ENCODE measurements at regions not wholly inside any gene's neighbourhood (a gene's known extent, or its start where the extent isn't known, plus 50 kb on each side); places are given as distances from the start of the nearest gene placed in this dataset.

DNA sequence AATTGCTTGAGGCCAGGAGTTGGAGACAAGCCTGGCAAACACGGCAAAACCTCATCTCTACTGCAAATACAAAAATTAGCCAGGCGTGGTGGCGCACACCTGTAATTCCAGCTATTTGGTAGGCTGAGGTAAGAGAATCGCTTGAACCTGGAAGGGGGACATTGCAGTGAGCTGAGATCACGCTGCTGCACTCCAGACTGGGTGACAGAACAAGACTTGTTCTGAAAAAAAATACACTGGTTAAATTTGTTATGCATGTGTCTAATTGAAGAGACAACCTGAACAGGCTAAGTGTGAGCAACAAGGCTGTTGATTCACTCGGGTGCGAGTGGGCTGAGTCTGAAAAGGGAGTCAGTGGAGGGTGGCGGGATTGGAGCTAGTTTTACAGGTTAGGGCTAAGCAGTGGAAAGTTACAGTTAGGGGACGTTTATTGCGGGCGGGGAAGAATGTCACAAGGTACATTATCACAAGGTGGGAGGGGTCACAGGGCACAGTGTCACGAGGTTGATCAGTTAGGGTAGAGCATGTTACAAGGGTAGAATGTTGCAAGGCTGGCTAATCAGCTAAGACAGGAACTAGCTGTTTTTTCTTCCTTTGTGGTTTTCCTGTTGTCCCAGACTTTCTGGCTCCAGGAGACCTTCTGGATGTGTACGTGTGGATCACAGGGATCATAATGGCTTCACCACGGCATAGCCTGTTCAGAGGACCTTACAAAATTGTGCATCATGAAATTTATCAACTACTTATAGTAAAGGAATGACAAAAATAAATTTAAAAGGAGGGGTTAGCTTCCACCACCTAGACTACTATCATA lies 115.8 kb downstream of the NAA11 start (continued):
- TF ChIP-seq KDM2B (CRISPR knock-in tag; IDR thresholded peaks at IDR 0.05) (no peak), COPS2 (conservative IDR thresholded peaks at IDR 0.05) (no peak), RAD21 (CRISPR knock-in tag; conservative IDR thresholded peaks at IDR 0.05 in 1 of 2, IDR thresholded peaks at IDR 0.05 in 1 of 2) (no peak; a peak in 1 of 4 replicates), GTF2B (IDR thresholded peaks at IDR 0.05; ENCODE audit: extremely low read depth, insufficient read length) (no peak), ZNF707 (CRISPR knock-in tag; conservative IDR thresholded peaks at IDR 0.05) (no peak), ETV6 (IDR thresholded peaks at IDR 0.05; ENCODE audit: borderline replicate concordance in 1 of 2, low read depth in 2 of 2, low read length in 1 of 2) (no peak), ETV6 (CRISPR knock-in tag; IDR thresholded peaks at IDR 0.05; ENCODE audit: borderline replicate concordance) (0 out of 2 replicates have a peak, but pooled peaks have one; percentile 30), RHOXF2B (CRISPR knock-in tag; conservative IDR thresholded peaks at IDR 0.05) (no peak; the same call in 1 of the 2 replicates), TAL1 (IDR thresholded peaks at IDR 0.05) (peak; percentile 67), POLR3G (IDR thresholded peaks at IDR 0.05; ENCODE audit: extremely low read depth, insufficient read length, insufficient replicate concordance) (no peak), ARID2 (IDR thresholded peaks at IDR 0.05) (no peak), MECOM (CRISPR knock-in tag; IDR thresholded peaks at IDR 0.05) (peak; percentile 77), NCOA4 (IDR thresholded peaks at IDR 0.05; ENCODE audit: partially characterized antibody) (no peak), ZNF668 (CRISPR knock-in tag; IDR thresholded peaks at IDR 0.05) (no peak), NR1H2 (CRISPR knock-in tag; IDR thresholded peaks at IDR 0.05) (no peak), CGGBP1 (CRISPR knock-in tag; IDR thresholded peaks at IDR 0.05) (no peak), BRF2 (IDR thresholded peaks at IDR 0.05; ENCODE audit: borderline replicate concordance, insufficient read depth, insufficient read length) (no peak), ZNF589 (CRISPR knock-in tag; IDR thresholded peaks at IDR 0.05; ENCODE audit: low read depth) (peak; percentile 88; the same call in 1 of the 2 replicates), ETV1 (tag; conservative IDR thresholded peaks at IDR 0.05; ENCODE audit: low read depth) (peak; percentile 98), ZNF282 (CRISPR knock-in tag; IDR thresholded peaks at IDR 0.05) (no peak), EWSR1 (IDR thresholded peaks at IDR 0.05; ENCODE audit: borderline replicate concordance, low read depth, partially characterized antibody) (no peak)
- TF ChIP-seq, protein P1, sequence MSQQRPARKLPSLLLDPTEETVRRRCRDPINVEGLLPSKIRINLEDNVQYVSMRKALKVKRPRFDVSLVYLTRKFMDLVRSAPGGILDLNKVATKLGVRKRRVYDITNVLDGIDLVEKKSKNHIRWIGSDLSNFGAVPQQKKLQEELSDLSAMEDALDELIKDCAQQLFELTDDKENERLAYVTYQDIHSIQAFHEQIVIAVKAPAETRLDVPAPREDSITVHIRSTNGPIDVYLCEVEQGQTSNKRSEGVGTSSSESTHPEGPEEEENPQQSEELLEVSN (IDR thresholded peaks at IDR 0.05; ENCODE audit: borderline replicate concordance in 1 of 2, extremely low read depth in 1 of 2, insufficient read depth in 1 of 2, insufficient read length in 1 of 2, low read depth in 1 of 2, low read length in 1 of 2, poor library complexity in 1 of 2, severe bottlenecking in 1 of 2), result peak in 1 of 2 experiments; percentile 43
- TF ChIP-seq, protein P2, sequence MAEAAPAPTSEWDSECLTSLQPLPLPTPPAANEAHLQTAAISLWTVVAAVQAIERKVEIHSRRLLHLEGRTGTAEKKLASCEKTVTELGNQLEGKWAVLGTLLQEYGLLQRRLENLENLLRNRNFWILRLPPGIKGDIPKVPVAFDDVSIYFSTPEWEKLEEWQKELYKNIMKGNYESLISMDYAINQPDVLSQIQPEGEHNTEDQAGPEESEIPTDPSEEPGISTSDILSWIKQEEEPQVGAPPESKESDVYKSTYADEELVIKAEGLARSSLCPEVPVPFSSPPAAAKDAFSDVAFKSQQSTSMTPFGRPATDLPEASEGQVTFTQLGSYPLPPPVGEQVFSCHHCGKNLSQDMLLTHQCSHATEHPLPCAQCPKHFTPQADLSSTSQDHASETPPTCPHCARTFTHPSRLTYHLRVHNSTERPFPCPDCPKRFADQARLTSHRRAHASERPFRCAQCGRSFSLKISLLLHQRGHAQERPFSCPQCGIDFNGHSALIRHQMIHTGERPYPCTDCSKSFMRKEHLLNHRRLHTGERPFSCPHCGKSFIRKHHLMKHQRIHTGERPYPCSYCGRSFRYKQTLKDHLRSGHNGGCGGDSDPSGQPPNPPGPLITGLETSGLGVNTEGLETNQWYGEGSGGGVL (CRISPR knock-in tag; IDR thresholded peaks at IDR 0.05), result no peak

Measured in K562 (cell line).